NCI-H748 (cell line): ENCODE measurements at regions not wholly inside any gene's neighbourhood (a gene's known extent, or its start where the extent isn't known, plus 50 kb on each side); places are given as distances from the start of the nearest gene placed in this dataset.
A peak's percentile ranks its signal among the peaks of the same experiment; 100 is the strongest.

Source experiments
- DNase-seq: peaks from one replicate; lab custom pipeline; 2025; ENCODE audit not compliant: unreplicated experiment; lab: John Stamatoyannopoulos, UW

GRCh38 chr13:68696907-68697306 lies 1410.7 kb upstream of the ATXN8OS start:
- DNase-seq = no peak

DNA sequence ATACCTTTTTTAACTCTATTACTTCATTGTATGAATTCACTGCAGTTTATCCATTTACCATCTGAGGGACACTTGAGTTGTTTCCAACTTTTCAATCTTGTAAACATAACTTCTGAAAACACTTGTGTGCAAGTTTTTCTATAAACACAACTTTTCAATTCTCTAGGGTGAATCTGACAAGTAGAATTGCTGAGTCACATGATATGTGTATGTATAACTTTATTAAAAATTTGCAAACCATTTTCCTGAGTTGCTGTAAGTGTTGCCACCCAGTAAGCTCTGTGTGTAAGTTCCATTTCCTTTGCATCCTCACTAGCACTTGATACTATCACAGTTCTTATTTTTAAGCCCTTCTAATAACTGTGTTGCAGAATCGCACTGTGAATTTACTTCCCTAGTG lies 1415.6 kb upstream of the ATXN8OS start:
- no peak for DNase-seq

GRCh38 chr13:68690567-68690966 lies 1417.1 kb upstream of the ATXN8OS start:
- no peak for DNase-seq

DNA sequence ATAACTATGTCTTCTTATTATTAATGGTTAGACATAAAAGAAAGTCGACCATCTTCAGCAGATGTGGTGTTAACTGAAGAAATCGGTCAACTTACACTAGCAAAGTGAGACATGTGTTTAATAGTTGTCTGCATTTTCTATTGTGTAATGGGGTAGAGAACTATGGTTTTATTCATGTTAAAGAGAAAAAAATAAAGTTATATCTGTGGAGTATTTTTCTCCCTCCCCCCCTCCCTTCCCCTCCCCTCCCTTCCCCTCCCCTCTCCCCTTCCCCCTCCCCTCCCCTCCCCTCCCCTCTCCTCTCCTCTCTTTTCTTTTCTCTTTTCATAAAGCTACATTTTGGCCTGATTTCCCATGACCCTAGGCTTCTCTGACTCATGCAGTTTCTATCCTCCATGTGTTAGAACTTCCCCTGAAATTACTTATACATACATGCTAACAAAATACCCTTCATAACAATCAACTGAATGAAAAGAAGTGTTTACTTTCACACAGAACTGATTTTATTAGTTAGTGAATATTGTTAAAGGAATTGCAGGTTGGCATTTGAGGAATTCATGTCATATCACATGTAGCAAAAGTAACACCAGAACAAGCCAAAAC lies 1431.0 kb upstream of the ATXN8OS start:
- no peak for DNase-seq

DNA sequence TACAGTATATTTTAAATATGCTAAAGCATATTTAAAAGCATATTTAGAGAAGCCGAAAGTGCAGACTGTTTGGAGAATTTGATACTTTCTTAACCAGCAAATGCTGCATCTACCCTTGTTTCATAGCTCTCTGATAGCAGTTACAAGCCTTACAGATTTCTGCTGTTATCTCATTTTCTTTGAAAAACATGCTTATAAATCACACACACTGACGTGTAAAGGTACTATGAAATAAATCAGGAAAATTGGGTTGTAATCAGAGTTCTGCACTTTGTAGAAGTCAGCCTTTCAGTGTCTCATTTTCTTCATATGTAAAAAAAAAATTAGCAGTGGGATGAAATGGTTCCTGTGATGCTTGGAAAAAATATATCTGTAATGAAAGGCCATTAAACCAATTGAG lies 1432.4 kb upstream of the ATXN8OS start:
- no peak for DNase-seq

DNA sequence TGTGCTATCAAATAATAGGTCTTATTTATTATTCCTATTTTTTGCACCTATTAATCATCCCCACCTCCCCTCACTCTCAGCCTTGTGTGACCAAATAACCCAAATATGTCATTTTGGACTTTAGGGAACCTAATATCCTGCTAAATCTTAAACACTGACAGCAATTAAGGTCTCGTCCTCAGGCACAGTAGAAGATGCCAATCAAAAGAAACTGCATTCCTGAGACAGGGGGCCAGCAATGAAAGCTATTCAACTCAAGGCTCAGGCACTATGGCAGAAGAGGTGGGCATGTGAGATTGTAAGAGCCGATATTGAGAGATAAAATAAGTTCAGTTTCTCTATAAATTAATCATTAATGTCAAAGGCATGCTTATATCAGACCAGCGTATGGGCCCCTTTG lies 1437.7 kb upstream of the PCDH9 start:
- no peak for DNase-seq

GRCh38 chr13:68666774-68667397 lies 1436.8 kb upstream of the PCDH9 start:
- no peak for DNase-seq

DNA sequence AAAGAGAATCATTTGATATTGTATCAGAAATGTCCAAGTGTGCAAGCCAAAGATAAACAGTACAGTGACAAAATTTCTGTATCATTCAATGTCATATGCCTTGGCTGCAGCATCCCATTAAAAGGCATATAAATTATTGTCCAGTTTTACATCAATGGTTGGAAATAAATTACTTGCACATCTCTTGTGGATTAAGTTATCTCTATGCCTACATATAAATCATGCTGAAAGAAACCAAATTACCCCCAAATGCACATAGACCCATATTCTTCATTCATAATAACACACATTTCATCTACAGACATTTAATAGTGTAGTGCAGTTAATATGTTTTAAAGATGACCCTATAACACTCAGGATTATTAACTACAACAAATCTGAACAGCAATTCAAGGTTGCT lies 1415.7 kb upstream of the PCDH9 start:
- DNase-seq = no peak

GRCh38 chr13:68644611-68645010 lies 1414.5 kb upstream of the PCDH9 start:
- DNase-seq = no peak

DNA sequence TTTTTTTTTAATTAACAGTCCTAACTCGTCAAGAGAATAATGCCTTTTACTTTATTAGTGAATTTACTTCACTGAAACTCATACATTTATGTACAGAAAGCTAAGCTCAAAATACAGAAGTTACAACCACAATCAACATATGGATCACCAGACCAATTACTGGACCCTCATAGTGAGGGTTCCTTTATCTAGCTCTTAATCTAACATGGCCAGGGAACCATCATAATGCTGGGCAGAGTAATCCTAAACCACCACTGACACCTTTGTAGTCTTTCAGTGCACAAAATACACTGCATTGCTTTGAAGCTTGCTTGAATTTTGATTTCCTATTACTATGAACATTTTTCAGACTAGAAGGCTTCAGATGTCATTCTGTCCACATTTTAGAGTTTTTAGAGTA lies 1406.6 kb upstream of the PCDH9 start:
- no peak for DNase-seq

DNA sequence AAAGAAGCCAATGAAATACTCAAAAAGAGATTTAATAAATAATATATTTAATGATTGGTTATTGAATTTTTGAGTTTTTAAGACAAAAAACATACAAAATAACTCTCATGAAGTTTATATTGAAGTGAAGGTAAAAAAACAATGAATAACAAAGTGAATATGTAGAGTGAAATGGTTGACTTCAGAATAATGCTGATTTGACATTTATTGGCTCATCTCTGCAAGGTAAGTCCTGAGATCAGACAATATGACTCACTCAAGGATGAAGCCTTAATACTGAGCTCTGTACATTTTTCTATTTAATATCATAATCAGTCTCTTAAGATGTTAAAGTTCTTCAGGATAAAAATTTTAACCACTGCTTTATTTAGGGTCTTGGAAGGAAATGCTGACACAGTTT lies 1398.9 kb upstream of the PCDH9 start:
- DNase-seq = no peak

DNA sequence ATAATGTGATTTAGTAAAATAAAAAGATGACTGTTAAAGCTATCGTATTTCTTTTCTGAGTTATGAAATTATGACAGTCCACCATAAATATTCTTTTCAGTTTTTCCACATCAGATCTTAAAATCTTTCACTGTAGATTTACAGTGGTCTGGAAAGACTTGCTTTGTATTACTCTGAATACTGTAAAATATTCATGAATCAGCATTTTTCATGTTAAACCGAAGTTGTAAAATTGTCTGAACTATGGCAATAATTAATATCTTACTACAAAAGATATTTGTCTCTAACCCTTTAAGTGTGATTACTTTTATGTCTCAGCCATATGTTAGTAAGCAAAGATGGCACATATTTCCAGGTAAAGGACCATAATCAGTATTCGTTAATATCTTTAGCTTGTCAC lies 1397.2 kb upstream of the PCDH9 start:
- DNase-seq = no peak

DNA sequence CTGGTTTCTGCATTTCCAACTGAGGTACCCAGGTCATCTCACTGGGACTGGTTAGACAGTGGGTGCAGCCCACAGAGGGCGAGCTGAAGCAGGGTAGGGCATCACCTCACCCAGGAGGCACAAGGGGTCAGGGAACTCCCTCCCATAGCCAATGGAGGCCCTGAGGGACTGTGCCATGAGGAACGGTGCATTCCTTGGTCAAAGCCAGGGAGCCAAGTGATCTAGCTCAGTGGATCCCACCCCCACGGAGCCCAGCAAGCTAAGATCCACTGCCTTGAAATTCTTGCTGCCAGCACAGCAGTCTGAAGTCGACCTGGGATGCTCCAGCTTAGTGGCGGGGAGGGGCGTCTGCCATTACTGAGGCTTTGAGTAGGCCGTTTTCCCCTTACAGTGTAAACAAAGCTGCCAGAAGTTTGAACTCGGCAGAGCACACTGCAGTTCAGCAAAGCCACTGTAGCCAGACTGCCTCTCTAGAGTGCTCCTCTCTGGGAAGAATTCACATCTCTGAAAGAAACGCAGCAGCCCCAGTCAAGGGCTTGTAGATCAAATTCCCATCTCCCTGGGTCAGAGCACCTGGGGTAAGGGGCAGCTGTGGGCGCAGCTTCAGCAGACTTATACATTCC lies 1386.6 kb upstream of the PCDH9 start:
- DNase-seq = no peak

DNA sequence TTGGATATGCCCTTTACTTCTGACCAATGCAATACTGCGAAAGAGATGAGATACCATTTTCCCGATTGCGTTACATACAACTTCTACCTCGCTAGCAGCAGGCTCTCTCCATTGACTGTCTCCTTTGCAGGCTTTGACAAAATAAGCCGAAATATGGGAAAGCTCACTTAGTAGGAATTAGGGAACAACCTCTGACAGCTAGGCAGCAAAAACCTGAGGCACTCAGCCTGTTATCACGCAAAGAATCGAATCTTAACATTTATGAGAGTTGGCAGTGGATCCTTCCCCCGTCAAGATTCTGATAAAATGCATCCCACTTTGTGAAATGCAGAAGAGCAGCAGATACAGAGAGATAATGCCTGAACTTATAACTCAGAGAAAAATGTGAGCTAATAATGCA lies 1379.5 kb upstream of the PCDH9 start:
- DNase-seq = no peak

GRCh38 chr13:68608147-68608546 lies 1378.0 kb upstream of the PCDH9 start:
- no peak for DNase-seq

- peak; percentile 16 for DNase-seq
Measured at GRCh38 chr13:68597641-68598040, 1367.5 kb upstream of the PCDH9 start.

GRCh38 chr13:68588623-68589022 lies 1358.5 kb upstream of the PCDH9 start:
- DNase-seq = no peak

DNA sequence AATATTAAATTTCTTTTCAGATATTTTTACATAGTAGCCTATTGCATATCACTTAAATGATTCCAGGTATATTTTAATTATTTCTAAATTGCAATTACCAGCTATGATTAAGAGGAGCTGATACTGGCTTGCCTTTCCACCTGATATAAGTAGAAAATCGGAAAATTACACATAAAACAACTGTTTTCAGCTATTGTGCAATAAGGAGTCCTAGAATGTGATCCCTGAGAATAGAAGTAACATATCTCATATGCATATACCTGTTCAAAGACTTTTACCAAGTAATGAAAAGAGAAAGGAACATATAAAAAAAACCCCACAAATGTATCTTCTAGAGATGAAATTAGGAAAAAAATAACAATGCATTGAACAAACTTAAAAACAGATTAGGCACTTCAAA lies 1354.6 kb upstream of the PCDH9 start:
- DNase-seq = no peak

DNA sequence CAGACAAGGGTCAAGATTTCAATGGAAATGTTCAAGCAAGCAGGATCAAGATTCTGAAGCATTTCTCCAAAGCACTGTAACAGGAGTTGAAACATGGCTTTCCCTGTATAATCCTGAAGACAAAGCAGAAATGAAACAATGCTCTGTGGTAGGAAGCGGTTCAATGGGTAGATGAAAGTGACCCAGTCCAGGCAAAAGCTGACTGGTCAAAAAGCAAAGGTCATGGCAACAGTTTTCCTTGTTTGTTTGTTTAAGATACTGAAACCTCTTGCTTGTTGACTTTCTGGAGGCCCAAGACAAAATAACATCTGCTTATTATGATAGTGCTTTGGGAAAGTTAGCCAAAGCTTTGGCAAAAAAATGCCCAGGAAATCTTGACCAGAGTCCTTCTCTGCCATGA lies 1343.9 kb upstream of the PCDH9 start:
- DNase-seq = no peak

DNA sequence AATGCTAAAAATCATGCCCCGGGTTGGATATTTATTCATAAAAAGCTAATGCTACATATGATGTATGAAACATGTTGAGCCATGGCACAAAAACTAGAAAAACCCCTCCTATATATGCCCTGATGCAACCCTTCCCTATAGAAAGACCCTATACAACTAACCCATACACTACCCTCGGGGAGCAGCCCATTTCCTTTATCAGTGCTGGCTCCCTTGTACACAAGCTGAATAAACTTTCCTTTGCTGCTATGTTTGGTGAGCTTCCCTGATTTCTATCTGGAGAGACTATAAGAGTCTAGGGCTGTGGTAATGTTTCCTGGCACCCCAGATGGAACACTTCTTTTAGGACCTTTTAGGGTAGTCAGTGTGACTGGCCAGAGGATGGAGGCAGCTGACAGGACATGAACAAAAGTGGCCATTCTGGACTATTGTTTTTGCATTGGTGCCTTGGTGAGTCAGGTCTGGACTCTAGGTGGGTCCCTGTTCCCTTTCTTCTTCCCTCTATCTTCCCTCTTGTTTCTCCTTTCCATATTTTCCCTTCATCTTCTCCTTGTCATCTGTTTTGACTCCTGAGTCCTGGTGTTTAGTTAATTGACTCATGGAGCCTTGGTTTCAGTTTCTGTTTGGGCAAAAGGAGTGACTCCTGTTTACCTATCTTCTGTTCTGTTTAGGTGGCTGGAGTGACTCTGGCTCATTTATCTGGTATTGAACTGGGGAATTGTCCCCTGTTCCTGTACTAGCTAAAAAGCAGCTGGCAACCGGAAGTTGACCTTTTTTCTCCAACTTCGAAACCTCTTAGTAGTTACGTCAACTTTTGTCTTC lies 1321.8 kb upstream of the PCDH9 start:
- DNase-seq = peak; percentile 27

DNA sequence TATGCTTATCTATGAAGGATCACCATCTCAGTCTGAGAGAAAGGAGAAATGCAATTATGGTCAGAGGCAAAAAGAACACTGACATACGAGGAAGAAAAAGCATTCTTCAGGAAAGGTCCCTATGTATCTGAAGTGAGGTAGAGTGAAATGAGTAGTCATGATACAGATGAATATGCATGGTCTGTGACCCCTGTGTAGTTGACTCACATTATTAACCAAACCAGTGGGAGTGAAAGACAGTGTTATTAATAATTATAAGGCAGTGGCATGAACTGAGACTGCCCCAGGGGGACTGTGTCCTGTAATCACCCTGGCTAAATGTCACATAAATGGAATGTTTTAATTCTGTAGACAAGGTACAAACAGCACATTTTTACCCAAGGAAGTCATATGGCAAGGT lies 1320.2 kb upstream of the PCDH9 start:
- DNase-seq = no peak

DNA sequence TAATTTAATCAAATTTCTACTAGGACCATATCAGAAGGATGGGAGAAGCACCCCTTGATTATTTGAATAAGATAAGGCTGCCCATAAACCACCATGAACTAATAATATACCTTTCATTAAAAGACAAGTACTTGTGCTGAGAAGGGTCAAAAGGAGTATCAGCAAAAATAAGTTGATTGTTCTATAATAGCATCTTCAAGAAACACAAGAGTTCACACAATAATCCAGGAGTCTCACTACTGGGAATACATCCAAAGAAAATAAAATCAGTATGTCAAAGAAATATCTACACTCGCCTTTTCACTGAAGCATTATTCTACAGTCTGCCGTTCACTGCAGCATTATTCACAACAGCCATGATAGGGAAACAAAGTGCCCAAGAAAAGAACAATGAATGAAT lies 1310.1 kb upstream of the PCDH9 start:
- no peak for DNase-seq
